WTC11 (cell line): ENCODE measurements at regions not wholly inside any gene's neighbourhood (a gene's known extent, or its start where the extent isn't known, plus 50 kb on each side); places are given as distances from the start of the nearest gene placed in this dataset.

Source experiments
- ATAC-seq: fragments of 200-7000 bp; cut with Tn5 transposase; 2 replicates; pipeline ENCODE4 v1.10.0; 2021; ENCODE audit warnings: mild to moderate bottlenecking, moderate library complexity
- CTCF ChIA-PET: fragments of 300-600 bp; sonication (Branson Sonifier 250); formaldehyde crosslinking; loops from one replicate; lab custom pipeline; 2021; ENCODE audit warnings: antibody characterized with exemption; lab: Charles Lee
- POLR2A ChIA-PET: fragments of 350-600 bp; sonication (Branson Sonifier 250); formaldehyde crosslinking; loops from one replicate; lab custom pipeline; 2021; ENCODE audit warnings: antibody characterized with exemption; lab: Charles Lee
- DNase-seq: peaks from one replicate; pipeline ENCODE4 v3.0.0; 2021; ENCODE audit warnings: low spot score
- H3K27ac Mint-ChIP-seq: 2 replicates; pipeline ENCODE4 v1.8.0; 2021; ENCODE audit warnings: mixed read lengths
- H3K27me3 Mint-ChIP-seq: 2 replicates; pipeline ENCODE4 v1.8.0; 2021; ENCODE audit warnings: low read depth, mild to moderate bottlenecking, moderate library complexity, mixed read lengths
- H3K36me3 Mint-ChIP-seq: 2 replicates; pipeline ENCODE4 v1.8.0; 2021; ENCODE audit warnings: mixed read lengths
- H3K4me1 Mint-ChIP-seq: 2 replicates; pipeline ENCODE4 v1.8.0; 2022; ENCODE audit warnings: mixed read lengths
- H3K4me3 Mint-ChIP-seq: 2 replicates; pipeline ENCODE4 v1.8.0; 2021; ENCODE audit warnings: mild to moderate bottlenecking, moderate library complexity, mixed read lengths
- H3K9me3 Mint-ChIP-seq: 2 replicates; pipeline ENCODE4 v1.8.0; 2021; ENCODE audit warnings: mixed read lengths
- AFF4 ChIP-seq: sonication (generic); formaldehyde crosslinking; IDR thresholded peaks from 2 replicates; pipeline ENCODE4 v1.8.1; 2023; ENCODE audit warnings: mild to moderate bottlenecking, missing genetic modification reagents, borderline replicate concordance
- ATF6 ChIP-seq: sonication (generic); formaldehyde crosslinking; IDR thresholded peaks from 2 replicates; pipeline ENCODE4 v1.8.1; 2023; ENCODE audit warnings: mild to moderate bottlenecking, missing genetic modification reagents
- CBFB ChIP-seq: sonication (generic); formaldehyde crosslinking; IDR thresholded peaks from 2 replicates; pipeline ENCODE4 v1.8.1; 2022; ENCODE audit warnings: mild to moderate bottlenecking, low read depth, missing genetic modification reagents
- ELF4 ChIP-seq: sonication (generic); formaldehyde crosslinking; IDR thresholded peaks from 2 replicates; pipeline ENCODE4 v1.8.1; 2022; ENCODE audit warnings: low read depth, mild to moderate bottlenecking, moderate library complexity, missing genetic modification reagents
- ESRRA ChIP-seq: sonication (generic); formaldehyde crosslinking; IDR thresholded peaks from 2 replicates; pipeline ENCODE4 v1.8.1; 2022; ENCODE audit warnings: mild to moderate bottlenecking, missing genetic modification reagents, borderline replicate concordance
- HMGA2 ChIP-seq: fragments of 250-450 bp; sonication (Bioruptor Pico); IDR thresholded peaks from 2 replicates; pipeline ENCODE4 v1.4.0; 2021; ENCODE audit warnings: mild to moderate bottlenecking, moderate library complexity
- KAT7 ChIP-seq: sonication (generic); formaldehyde crosslinking; IDR thresholded peaks from 2 replicates; pipeline ENCODE4 v1.8.1; 2023; ENCODE audit warnings: missing genetic modification reagents, mild to moderate bottlenecking, borderline replicate concordance
- SOX15 ChIP-seq: fragments of 250-450 bp; sonication (Bioruptor Pico); IDR thresholded peaks from 2 replicates; pipeline ENCODE4 v1.9.0; 2021; ENCODE audit warnings: mild to moderate bottlenecking
- STAT6 ChIP-seq: sonication (generic); formaldehyde crosslinking; conservative IDR thresholded peaks from 2 replicates; pipeline ENCODE4 v1.8.1; 2023; ENCODE audit warnings: mild to moderate bottlenecking, low read depth, missing genetic modification reagents, moderate library complexity
- TCF7 ChIP-seq: sonication (generic); formaldehyde crosslinking; IDR thresholded peaks from 2 replicates; pipeline ENCODE4 v1.8.0; 2022; ENCODE audit warnings: mild to moderate bottlenecking, low read depth, missing genetic modification reagents, moderate library complexity
- ZMAT4 ChIP-seq: fragments of 250-450 bp; sonication (Bioruptor Pico); IDR thresholded peaks from 2 replicates; pipeline ENCODE4 v1.9.0; 2021; ENCODE audit warnings: mild to moderate bottlenecking
- ZNF138 ChIP-seq: sonication (generic); formaldehyde crosslinking; conservative IDR thresholded peaks from 2 replicates; pipeline ENCODE4 v1.8.1; 2022; ENCODE audit warnings: mild to moderate bottlenecking, moderate library complexity, missing genetic modification reagents
- ZNF219 ChIP-seq: sonication (generic); formaldehyde crosslinking; IDR thresholded peaks from 2 replicates; pipeline ENCODE4 v1.8.0; 2023; ENCODE audit warnings: missing genetic modification reagents, mild to moderate bottlenecking, borderline replicate concordance
- ZNF232 ChIP-seq: sonication (generic); formaldehyde crosslinking; IDR thresholded peaks from 2 replicates; pipeline ENCODE4 v1.8.0; 2022; ENCODE audit warnings: mild to moderate bottlenecking, missing genetic modification reagents
- ZNF263 ChIP-seq: sonication (generic); formaldehyde crosslinking; IDR thresholded peaks from 2 replicates; pipeline ENCODE4 v1.8.1; 2022; ENCODE audit warnings: low read depth, mild to moderate bottlenecking, moderate library complexity, missing genetic modification reagents
- TF ChIP-seq, protein P1 (sequence below): sonication (generic); formaldehyde crosslinking; IDR thresholded peaks from 2 replicates; pipeline ENCODE4 v1.8.1; 2023; ENCODE audit warnings: mild to moderate bottlenecking, moderate library complexity, missing genetic modification reagents
- TF ChIP-seq, protein P2 (sequence below): fragments of 200-600 bp; IDR thresholded peaks from 2 replicates; pipeline ENCODE4 v1.8.0; 2022; ENCODE audit warnings: antibody characterized with exemption
- TF ChIP-seq, protein P3 (sequence below): fragments of 250-450 bp; sonication (Bioruptor Pico); IDR thresholded peaks from 2 replicates; pipeline ENCODE4 v1.8.0; 2021; ENCODE audit warnings: mild to moderate bottlenecking
- TF ChIP-seq, protein P4 (sequence below): sonication (generic); formaldehyde crosslinking; IDR thresholded peaks from 2 replicates; pipeline ENCODE4 v1.8.0; 2022; ENCODE audit warnings: mild to moderate bottlenecking, missing genetic modification reagents

- no peak for DNase-seq
- POLR2A ChIA-PET = no interaction called here
- H3K4me3 Mint-ChIP-seq = no peak overlapping the region
- no peaks in the 10 kb centered on the region for H3K36me3 Mint-ChIP-seq
- no peaks in the 10 kb centered on the region for H3K9me3 Mint-ChIP-seq
- no peak overlapping the region for H3K27ac Mint-ChIP-seq
- no peaks in the 10 kb centered on the region for H3K27me3 Mint-ChIP-seq
- TF ChIP-seq, protein P1, sequence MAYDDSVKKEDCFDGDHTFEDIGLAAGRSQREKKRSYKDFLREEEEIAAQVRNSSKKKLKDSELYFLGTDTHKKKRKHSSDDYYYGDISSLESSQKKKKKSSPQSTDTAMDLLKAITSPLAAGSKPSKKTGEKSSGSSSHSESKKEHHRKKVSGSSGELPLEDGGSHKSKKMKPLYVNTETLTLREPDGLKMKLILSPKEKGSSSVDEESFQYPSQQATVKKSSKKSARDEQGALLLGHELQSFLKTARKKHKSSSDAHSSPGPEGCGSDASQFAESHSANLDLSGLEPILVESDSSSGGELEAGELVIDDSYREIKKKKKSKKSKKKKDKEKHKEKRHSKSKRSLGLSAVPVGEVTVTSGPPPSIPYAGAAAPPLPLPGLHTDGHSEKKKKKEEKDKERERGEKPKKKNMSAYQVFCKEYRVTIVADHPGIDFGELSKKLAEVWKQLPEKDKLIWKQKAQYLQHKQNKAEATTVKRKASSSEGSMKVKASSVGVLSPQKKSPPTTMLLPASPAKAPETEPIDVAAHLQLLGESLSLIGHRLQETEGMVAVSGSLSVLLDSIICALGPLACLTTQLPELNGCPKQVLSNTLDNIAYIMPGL (CRISPR knock-in tag) = no peak
- TF ChIP-seq KAT7 (CRISPR knock-in tag) = no peak
- no peak for TF ChIP-seq ZNF263 (CRISPR knock-in tag)
- TF ChIP-seq ATF6 (CRISPR knock-in tag) = no peak
- no peak for TF ChIP-seq TCF7
- no peak for TF ChIP-seq ZMAT4 (CRISPR knock-in tag)
- TF ChIP-seq, protein P2, sequence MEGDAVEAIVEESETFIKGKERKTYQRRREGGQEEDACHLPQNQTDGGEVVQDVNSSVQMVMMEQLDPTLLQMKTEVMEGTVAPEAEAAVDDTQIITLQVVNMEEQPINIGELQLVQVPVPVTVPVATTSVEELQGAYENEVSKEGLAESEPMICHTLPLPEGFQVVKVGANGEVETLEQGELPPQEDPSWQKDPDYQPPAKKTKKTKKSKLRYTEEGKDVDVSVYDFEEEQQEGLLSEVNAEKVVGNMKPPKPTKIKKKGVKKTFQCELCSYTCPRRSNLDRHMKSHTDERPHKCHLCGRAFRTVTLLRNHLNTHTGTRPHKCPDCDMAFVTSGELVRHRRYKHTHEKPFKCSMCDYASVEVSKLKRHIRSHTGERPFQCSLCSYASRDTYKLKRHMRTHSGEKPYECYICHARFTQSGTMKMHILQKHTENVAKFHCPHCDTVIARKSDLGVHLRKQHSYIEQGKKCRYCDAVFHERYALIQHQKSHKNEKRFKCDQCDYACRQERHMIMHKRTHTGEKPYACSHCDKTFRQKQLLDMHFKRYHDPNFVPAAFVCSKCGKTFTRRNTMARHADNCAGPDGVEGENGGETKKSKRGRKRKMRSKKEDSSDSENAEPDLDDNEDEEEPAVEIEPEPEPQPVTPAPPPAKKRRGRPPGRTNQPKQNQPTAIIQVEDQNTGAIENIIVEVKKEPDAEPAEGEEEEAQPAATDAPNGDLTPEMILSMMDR = no peak
- TF ChIP-seq HMGA2 (CRISPR knock-in tag) = no peak
- TF ChIP-seq ZNF219 = no peak
- TF ChIP-seq, protein P3, sequence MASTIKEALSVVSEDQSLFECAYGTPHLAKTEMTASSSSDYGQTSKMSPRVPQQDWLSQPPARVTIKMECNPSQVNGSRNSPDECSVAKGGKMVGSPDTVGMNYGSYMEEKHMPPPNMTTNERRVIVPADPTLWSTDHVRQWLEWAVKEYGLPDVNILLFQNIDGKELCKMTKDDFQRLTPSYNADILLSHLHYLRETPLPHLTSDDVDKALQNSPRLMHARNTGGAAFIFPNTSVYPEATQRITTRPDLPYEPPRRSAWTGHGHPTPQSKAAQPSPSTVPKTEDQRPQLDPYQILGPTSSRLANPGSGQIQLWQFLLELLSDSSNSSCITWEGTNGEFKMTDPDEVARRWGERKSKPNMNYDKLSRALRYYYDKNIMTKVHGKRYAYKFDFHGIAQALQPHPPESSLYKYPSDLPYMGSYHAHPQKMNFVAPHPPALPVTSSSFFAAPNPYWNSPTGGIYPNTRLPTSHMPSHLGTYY = no peak
- no peak for TF ChIP-seq SOX15 (CRISPR knock-in tag)
- TF ChIP-seq STAT6 (CRISPR knock-in tag) = no peak
- TF ChIP-seq ESRRA (CRISPR knock-in tag) = no peak
- no peak for TF ChIP-seq AFF4 (CRISPR knock-in tag)
- TF ChIP-seq, protein P4, sequence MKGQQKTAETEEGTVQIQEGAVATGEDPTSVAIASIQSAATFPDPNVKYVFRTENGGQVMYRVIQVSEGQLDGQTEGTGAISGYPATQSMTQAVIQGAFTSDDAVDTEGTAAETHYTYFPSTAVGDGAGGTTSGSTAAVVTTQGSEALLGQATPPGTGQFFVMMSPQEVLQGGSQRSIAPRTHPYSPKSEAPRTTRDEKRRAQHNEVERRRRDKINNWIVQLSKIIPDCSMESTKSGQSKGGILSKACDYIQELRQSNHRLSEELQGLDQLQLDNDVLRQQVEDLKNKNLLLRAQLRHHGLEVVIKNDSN (CRISPR knock-in tag) = no peak
- no peak for TF ChIP-seq ZNF232 (CRISPR knock-in tag)
- no peak for TF ChIP-seq ZNF138 (CRISPR knock-in tag)
- TF ChIP-seq ELF4 (CRISPR knock-in tag) = no peak
- no peak for TF ChIP-seq CBFB (CRISPR knock-in tag)
- TF ChIP-seq, all 79 proteins: peak for 0
- CTCF ChIA-PET = no interaction called here
- H3K4me1 Mint-ChIP-seq = peaks cover 4% of the 10 kb centered on the region
- no peak for ATAC-seq
Observed at GRCh38 chr18:54720620-54721019, 107.7 kb upstream of the RAB27B start.
